ENCODE measurements at regions not wholly inside any gene's neighbourhood (a gene's known extent, or its start where the extent isn't known, plus 50 kb on each side); places are given as distances from the start of the nearest gene placed in this dataset.

DNA sequence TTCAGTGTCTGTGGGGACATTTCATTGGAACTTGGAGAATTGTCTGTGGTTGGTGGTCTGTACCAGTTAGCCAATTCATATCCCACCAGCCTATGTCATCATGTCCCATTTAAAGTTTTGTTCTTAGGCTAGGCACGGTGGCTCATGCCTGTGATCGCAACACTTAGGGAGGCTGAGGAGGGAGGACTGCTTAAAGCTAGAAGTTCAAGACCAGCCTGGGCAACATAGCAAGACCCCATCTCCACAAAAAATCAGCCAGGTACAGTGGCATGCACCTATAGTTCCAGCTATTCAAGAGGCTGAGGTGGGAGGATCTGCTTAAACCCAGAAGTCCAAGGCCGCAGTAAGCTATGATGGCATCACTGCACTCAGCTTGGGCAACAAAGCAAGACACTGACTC is 55.6 kb upstream of the CCND1 start:
- in situ Hi-C loops (cut with HindIII; ENCODE audit: extremely low pct_ligation_motif_present, low pct_unique_long_range_greater_than_20kb) (no loop called here), intact Hi-C loops (cut with micrococcal nuclease; ENCODE audit: unreplicated experiment) (no loop called here)
- no peak for FAIRE-seq
- TF ChIP-seq ZFY (CRISPR knock-in tag; IDR thresholded peaks at IDR 0.05) (no peak), ZNF121 (CRISPR knock-in tag; IDR thresholded peaks at IDR 0.05) (peak; percentile 32; the same call in 1 of the 2 replicates)
- H3K4me1 ChIP-seq (ENCODE audit: insufficient read depth, low read length): peaks cover 5% of the 10 kb centered on the region; the same call in 1 of the 2 replicates
- no peaks in the 10 kb centered on the region for H3K9me3 ChIP-seq (ENCODE audit: low read length)
- POLR2A ChIA-PET: no interaction called here
- no peaks in the 10 kb centered on the region for H3K36me3 ChIP-seq (replicated peaks in 1 of 2; ENCODE audit: control insufficient read depth in 1 of 2, insufficient read depth in 2 of 2, low read length in 2 of 2)
- 62% methylated on average over 3 of the region's 3 CpGs for WGBS (ENCODE audit: low lambda C conversion rate)
- H2AFZ ChIP-seq (ENCODE audit: low read length): no peak overlapping the region
- ATAC-seq: no peak
- no peak overlapping the region for H3K4me2 ChIP-seq (ENCODE audit: low read depth, low read length)
- H3K4me3 ChIP-seq (replicated peaks in 1 of 3; ENCODE audit: insufficient read depth in 1 of 3, low read depth in 2 of 3, low read length in 3 of 3): no peak overlapping the region
- H3K27me3 ChIP-seq (ENCODE audit: control insufficient read depth in 1 of 2, insufficient read depth in 2 of 2, low read length in 2 of 2): peaks cover 0 to 6% of the 10 kb centered on the region in 2 experiments; a peak in 1 of 5 replicates
- no peak overlapping the region for H3K9ac ChIP-seq (ENCODE audit: insufficient read depth, low read depth, low read length)
- no TSS peak for BruUV-seq (replicated peaks)
- CTCF ChIA-PET (ENCODE audit: low intra/inter-chr PET ratio, low total read pairs): no interaction called here
- no peak for DNase-seq (ENCODE audit: low spot score)
- H3K27ac ChIP-seq (ENCODE audit: extremely low read length, insufficient read depth, low read length): no peak overlapping the region
- H4K20me1 ChIP-seq (ENCODE audit: insufficient read depth, low read length): no peaks in the 10 kb centered on the region
- no peaks in the 10 kb centered on the region for H3K79me2 ChIP-seq (ENCODE audit: insufficient read depth, low read length)

DNA sequence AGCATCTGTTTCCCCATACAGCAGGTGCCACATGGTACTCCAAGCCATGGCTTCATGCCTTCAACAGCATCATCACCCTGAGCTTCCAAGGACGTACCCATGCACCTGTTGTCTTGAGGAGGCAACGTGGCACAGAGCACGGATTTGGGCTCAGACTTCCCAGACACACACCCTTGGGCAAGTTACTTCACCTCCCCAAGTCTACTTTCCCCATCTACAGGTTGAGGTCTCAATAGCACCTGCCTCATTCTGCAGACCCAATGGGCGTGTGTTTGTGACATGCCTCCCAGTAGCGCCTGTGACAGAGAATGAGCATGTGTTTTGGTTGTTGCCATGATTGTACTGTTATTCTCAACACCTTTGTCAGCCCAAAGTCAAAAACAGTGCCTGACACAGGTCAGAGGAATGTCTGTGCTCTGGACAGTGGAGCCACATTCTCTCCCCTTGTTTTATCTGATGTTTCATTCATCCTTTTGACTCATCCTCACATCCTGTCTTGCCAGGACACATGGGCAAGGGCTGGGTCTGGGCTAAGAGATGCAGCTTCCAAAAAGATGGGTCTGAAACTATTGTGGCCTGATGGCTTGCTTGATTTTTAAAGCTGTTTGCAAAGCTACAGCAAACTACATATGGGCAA is 53.4 kb upstream of the CCND1 start:
- DNase-seq (ENCODE audit: low spot score) (peak; percentile 43), ATAC-seq (no peak), FAIRE-seq (no peak)
- Histone ChIP-seq H3K4me3 (replicated peaks in 1 of 3; ENCODE audit: insufficient read depth in 1 of 3, low read depth in 2 of 3, low read length in 3 of 3) (no peak overlapping the region), H3K27ac (ENCODE audit: extremely low read length, insufficient read depth, low read length) (no peak overlapping the region), H4K20me1 (ENCODE audit: insufficient read depth, low read length) (no peaks in the 10 kb centered on the region), H3K27me3 (ENCODE audit: control insufficient read depth in 1 of 2, insufficient read depth in 2 of 2, low read length in 2 of 2) (peaks cover 0 to 6% of the 10 kb centered on the region in 2 experiments; a peak in 1 of 5 replicates), H2AFZ (ENCODE audit: low read length) (no peak overlapping the region), H3K9ac (ENCODE audit: insufficient read depth, low read depth, low read length) (no peak overlapping the region), H3K4me2 (ENCODE audit: low read depth, low read length) (no peak overlapping the region), H3K36me3 (replicated peaks in 1 of 2; ENCODE audit: control insufficient read depth in 1 of 2, insufficient read depth in 2 of 2, low read length in 2 of 2) (no peaks in the 10 kb centered on the region), H3K4me1 (ENCODE audit: insufficient read depth, low read length) (peaks cover 10% of the 10 kb centered on the region; the same call in 1 of the 2 replicates), H3K79me2 (ENCODE audit: insufficient read depth, low read length) (no peaks in the 10 kb centered on the region), H3K9me3 (ENCODE audit: low read length) (no peaks in the 10 kb centered on the region)
- POLR2A ChIA-PET: no interaction called here
- CTCF ChIA-PET (ENCODE audit: low intra/inter-chr PET ratio, low total read pairs): no interaction called here
- TF ChIP-seq, protein P1, sequence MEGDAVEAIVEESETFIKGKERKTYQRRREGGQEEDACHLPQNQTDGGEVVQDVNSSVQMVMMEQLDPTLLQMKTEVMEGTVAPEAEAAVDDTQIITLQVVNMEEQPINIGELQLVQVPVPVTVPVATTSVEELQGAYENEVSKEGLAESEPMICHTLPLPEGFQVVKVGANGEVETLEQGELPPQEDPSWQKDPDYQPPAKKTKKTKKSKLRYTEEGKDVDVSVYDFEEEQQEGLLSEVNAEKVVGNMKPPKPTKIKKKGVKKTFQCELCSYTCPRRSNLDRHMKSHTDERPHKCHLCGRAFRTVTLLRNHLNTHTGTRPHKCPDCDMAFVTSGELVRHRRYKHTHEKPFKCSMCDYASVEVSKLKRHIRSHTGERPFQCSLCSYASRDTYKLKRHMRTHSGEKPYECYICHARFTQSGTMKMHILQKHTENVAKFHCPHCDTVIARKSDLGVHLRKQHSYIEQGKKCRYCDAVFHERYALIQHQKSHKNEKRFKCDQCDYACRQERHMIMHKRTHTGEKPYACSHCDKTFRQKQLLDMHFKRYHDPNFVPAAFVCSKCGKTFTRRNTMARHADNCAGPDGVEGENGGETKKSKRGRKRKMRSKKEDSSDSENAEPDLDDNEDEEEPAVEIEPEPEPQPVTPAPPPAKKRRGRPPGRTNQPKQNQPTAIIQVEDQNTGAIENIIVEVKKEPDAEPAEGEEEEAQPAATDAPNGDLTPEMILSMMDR (CRISPR knock-in tag; IDR thresholded peaks at IDR 0.05): peak; percentile 14; the same call in 1 of the 2 replicates
- TF ChIP-seq NFKBIZ (CRISPR knock-in tag; IDR thresholded peaks at IDR 0.05): no peak
- WGBS (ENCODE audit: low lambda C conversion rate): 38% methylated on average over 5 of the region's 5 CpGs
- no TSS peak for BruUV-seq (replicated peaks)
- in situ Hi-C loops (cut with HindIII; ENCODE audit: extremely low pct_ligation_motif_present, low pct_unique_long_range_greater_than_20kb) (no loop called here), intact Hi-C loops (cut with micrococcal nuclease; ENCODE audit: unreplicated experiment) (no loop called here)
